HG03439 (cell line): ENCODE measurements at regions not wholly inside any gene's neighbourhood (a gene's known extent, or its start where the extent isn't known, plus 50 kb on each side); places are given as distances from the start of the nearest gene placed in this dataset.
"Not testable (repeated sequence)": the region's sequence is repeated elsewhere in the genome, so short reads cannot be mapped to it uniquely, and the experiment has no call there.

Source experiments
- ATAC-seq: cut with Tn5 transposase; IDR thresholded peaks from one replicate; pipeline ENCODE4 v1.9.1; 2021; ENCODE audit warnings: mild to moderate bottlenecking, moderate library complexity; ENCODE audit not compliant: unreplicated experiment

- no peak for ATAC-seq
Measured at GRCh38 chr6:105884426-105884825, 201.7 kb upstream of the PRDM1 start.

GRCh38 chr6:105884011-105884410, 202.1 kb upstream of the PRDM1 start:
- no peak for ATAC-seq

- ATAC-seq: no peak
Measured at GRCh38 chr6:105882828-105883227, 203.3 kb upstream of the PRDM1 start.

- no peak for ATAC-seq
Measured at GRCh38 chr6:105882121-105882803, 203.9 kb upstream of the PRDM1 start.

- no peak for ATAC-seq
Measured at GRCh38 chr6:105881608-105882007, 204.5 kb upstream of the PRDM1 start.

- ATAC-seq: no peak
Measured at GRCh38 chr6:105880030-105880492, 206.1 kb upstream of the PRDM1 start.

GRCh38 chr6:105879146-105879545, 207.0 kb upstream of the PRDM1 start:
- ATAC-seq: no peak

- no peak for ATAC-seq
Measured at GRCh38 chr6:105875974-105876640, 210.0 kb upstream of the PRDM1 start.

- no peak for ATAC-seq
Measured at GRCh38 chr6:105874835-105875626, 211.1 kb upstream of the PRDM1 start.

GRCh38 chr6:105873799-105874198, 212.3 kb upstream of the PRDM1 start:
- no peak for ATAC-seq

GRCh38 chr6:105873211-105873704, 212.9 kb upstream of the PRDM1 start:
- ATAC-seq: no peak

GRCh38 chr6:105872249-105872648, 213.9 kb upstream of the PRDM1 start:
- no peak for ATAC-seq

GRCh38 chr6:105871542-105871941, 214.6 kb upstream of the PRDM1 start:
- no peak for ATAC-seq

GRCh38 chr6:105869835-105870440, 216.2 kb upstream of the PRDM1 start:
- no peak for ATAC-seq

GRCh38 chr6:105868823-105869460, 217.2 kb upstream of the PRDM1 start:
- ATAC-seq: no peak

- ATAC-seq: no peak
Measured at GRCh38 chr6:105867821-105868220, 218.3 kb upstream of the PRDM1 start.

- no peak for ATAC-seq
Measured at GRCh38 chr6:105867277-105867676, 218.9 kb upstream of the PRDM1 start.

GRCh38 chr6:105862936-105863607, 223.1 kb upstream of the PRDM1 start:
- no peak for ATAC-seq

GRCh38 chr6:105860927-105861326, 225.2 kb upstream of the PRDM1 start:
- not testable (repeated sequence) for ATAC-seq

GRCh38 chr6:105859457-105859856, 226.7 kb upstream of the PRDM1 start:
- ATAC-seq: no peak
